Stimulated activated memory B cell treated with anti-CD40 and anti-IgM and Interleukin-4, amounts not matched to agents 10 μg/mL and 1 μg/mL and 100 μg/mL, for 72 hours (primary cell): ENCODE measurements at regions not wholly inside any gene's neighbourhood (a gene's known extent, or its start where the extent isn't known, plus 50 kb on each side); places are given as distances from the start of the nearest gene placed in this dataset.

Experiments used
- ATAC-seq: fragments of 150-1000 bp; cut with Tn5 transposase; 2 replicates; pipeline ENCODE4 v1.10.0; 2021
- H3K27ac Mint-ChIP-seq: one replicate; pipeline ENCODE4 v1.8.0; 2022; ENCODE audit warnings: mild to moderate bottlenecking, mixed read lengths
- H3K27me3 Mint-ChIP-seq: one replicate; pipeline ENCODE4 v1.8.0; 2022; ENCODE audit warnings: mixed read lengths
- H3K36me3 Mint-ChIP-seq: one replicate; pipeline ENCODE4 v1.8.0; 2022; ENCODE audit warnings: mixed read lengths
- H3K4me1 Mint-ChIP-seq: one replicate; pipeline ENCODE4 v1.8.0; 2022; ENCODE audit warnings: mixed read lengths
- H3K4me3 Mint-ChIP-seq: one replicate; pipeline ENCODE4 v1.8.0; 2022; ENCODE audit warnings: mild to moderate bottlenecking, moderate library complexity, mixed read lengths
- H3K9me3 Mint-ChIP-seq: one replicate; pipeline ENCODE4 v1.8.0; 2022; ENCODE audit warnings: mixed read lengths

GRCh38 chr1:184329245-184329953, 57.4 kb upstream of the C1orf21 start:
- peaks cover 6% of the 10 kb centered on the region for H3K9me3 Mint-ChIP-seq
- no peak overlapping the region for H3K4me3 Mint-ChIP-seq
- no peak overlapping the region for H3K27ac Mint-ChIP-seq
- H3K4me1 Mint-ChIP-seq, result no peaks in the 10 kb centered on the region
- peaks cover 14% of the 10 kb centered on the region for H3K27me3 Mint-ChIP-seq
- no peak for ATAC-seq
- H3K36me3 Mint-ChIP-seq, result no peaks in the 10 kb centered on the region

DNA sequence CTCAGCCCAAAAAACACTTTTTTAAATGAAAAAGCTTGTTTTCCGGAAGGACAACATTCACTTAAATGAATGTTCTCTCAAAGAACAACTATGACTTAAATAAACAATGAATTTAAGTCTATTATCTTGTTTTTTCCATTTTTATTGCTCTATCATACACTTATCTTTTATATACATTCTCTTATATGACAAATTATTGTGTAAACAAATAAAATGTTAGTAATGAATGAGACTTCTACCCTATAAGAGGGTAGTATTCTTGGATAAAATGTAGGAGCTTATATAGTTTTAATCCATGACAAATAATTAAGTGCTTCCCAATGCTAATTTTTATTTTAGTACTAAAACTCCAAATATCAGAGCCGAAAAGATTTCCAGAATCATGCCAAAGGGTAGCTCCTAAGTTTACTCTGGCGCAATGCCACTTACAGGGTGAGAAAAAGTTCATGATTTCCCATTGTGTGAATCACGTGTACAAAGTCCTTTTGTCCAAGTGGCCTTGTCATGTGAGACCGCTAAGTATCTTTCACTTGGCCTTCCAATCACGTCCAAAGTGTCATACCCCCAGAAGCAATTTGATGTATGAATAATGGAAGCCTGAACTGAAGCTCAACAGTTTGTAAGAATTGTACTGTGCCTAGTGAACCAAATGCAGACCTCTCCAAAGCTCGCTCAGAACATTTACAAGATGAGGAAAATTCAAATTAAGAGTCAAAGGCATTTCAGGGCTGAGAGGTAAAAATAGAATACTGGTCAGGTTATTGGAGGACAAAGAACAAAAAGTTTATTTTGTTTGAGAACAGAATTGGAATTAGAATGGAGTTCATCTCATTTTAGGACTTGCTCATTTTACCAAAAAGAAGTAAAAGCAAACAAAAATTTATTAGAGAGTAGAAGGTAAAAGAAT, 56.6 kb upstream of the C1orf21 start:
- ATAC-seq, result no peak
- H3K36me3 Mint-ChIP-seq, result no peaks in the 10 kb centered on the region
- peaks cover 6% of the 10 kb centered on the region for H3K9me3 Mint-ChIP-seq
- H3K27me3 Mint-ChIP-seq, result peaks cover 14% of the 10 kb centered on the region
- no peak overlapping the region for H3K4me3 Mint-ChIP-seq
- H3K27ac Mint-ChIP-seq, result no peak overlapping the region
- no peaks in the 10 kb centered on the region for H3K4me1 Mint-ChIP-seq

DNA sequence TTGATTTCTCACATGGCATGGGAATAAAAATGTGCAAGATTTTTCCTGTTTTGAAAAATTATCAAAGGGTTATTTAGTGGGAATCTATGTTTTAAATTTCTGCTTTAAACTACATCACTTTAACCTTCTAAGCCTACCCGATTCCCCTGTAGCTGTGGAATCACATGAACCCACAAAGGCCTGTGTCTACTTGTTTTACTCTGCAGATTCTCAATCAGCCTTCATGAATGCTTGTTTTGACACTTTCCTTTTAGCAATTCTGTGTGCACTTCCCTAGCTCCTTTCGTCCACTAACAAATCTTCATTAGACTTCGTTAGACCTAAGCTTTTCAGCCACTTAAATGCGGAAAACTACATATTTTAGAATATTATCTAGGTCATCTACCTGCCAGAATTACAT, 56.0 kb upstream of the C1orf21 start:
- no peaks in the 10 kb centered on the region for H3K4me1 Mint-ChIP-seq
- H3K4me3 Mint-ChIP-seq, result no peak overlapping the region
- H3K27me3 Mint-ChIP-seq, result peaks cover 14% of the 10 kb centered on the region
- ATAC-seq, result no peak
- no peaks in the 10 kb centered on the region for H3K36me3 Mint-ChIP-seq
- no peak overlapping the region for H3K27ac Mint-ChIP-seq
- H3K9me3 Mint-ChIP-seq, result peaks cover 6% of the 10 kb centered on the region
